ENCODE measurements at regions not wholly inside any gene's neighbourhood (a gene's known extent, or its start where the extent isn't known, plus 50 kb on each side); places are given as distances from the start of the nearest gene placed in this dataset.
"Not testable (repeated sequence)": the region's sequence is repeated elsewhere in the genome, so short reads cannot be mapped to it uniquely, and the experiment has no call there.

GRCh38 chr10:23493711-23494110 lies 54.8 kb downstream of the OTUD1 start:
- DNase-seq = no peak

- DNase-seq = no peak
These were observed 57.9 kb downstream of the OTUD1 start for GRCh38 chr10:23496727-23497126.

- no peak for DNase-seq
These were observed 60.7 kb downstream of the OTUD1 start for GRCh38 chr10:23499372-23500132.

- DNase-seq = no peak
These were observed 67.1 kb downstream of the OTUD1 start for GRCh38 chr10:23505797-23506465.

GRCh38 chr10:23512355-23513058 lies 73.6 kb downstream of the OTUD1 start:
- DNase-seq = no peak

GRCh38 chr10:23513621-23514020 lies 74.7 kb downstream of the OTUD1 start:
- DNase-seq = not testable (repeated sequence)

- DNase-seq = no peak
These were observed 75.4 kb downstream of the OTUD1 start for GRCh38 chr10:23514321-23514720.

GRCh38 chr10:23516530-23516929 lies 77.7 kb downstream of the OTUD1 start:
- no peak for DNase-seq

- DNase-seq = no peak
These were observed 78.3 kb downstream of the OTUD1 start for GRCh38 chr10:23517155-23517554.

- DNase-seq = no peak
These were observed 82.9 kb downstream of the OTUD1 start for GRCh38 chr10:23521735-23522134.

- DNase-seq = no peak
These were observed 83.5 kb downstream of the OTUD1 start for GRCh38 chr10:23522345-23522744.

GRCh38 chr10:23523251-23523650 lies 84.4 kb downstream of the OTUD1 start:
- no peak for DNase-seq

- DNase-seq = no peak
These were observed 86.5 kb downstream of the OTUD1 start for GRCh38 chr10:23525406-23525805.

- no peak for DNase-seq
These were observed 89.5 kb downstream of the OTUD1 start for GRCh38 chr10:23528419-23528818.

GRCh38 chr10:23529625-23530024 lies 90.8 kb downstream of the OTUD1 start:
- DNase-seq = no peak

GRCh38 chr10:23530079-23530478 lies 91.2 kb downstream of the OTUD1 start:
- no peak for DNase-seq

- no peak for DNase-seq
These were observed 94.3 kb downstream of the OTUD1 start for GRCh38 chr10:23533212-23533611.

- DNase-seq = no peak
These were observed 95.5 kb downstream of the OTUD1 start for GRCh38 chr10:23534326-23534725.

GRCh38 chr10:23534761-23535160 lies 95.9 kb downstream of the OTUD1 start:
- DNase-seq = no peak

- no peak for DNase-seq
These were observed 96.5 kb downstream of the OTUD1 start for GRCh38 chr10:23535381-23535780.

GRCh38 chr10:23538968-23539367 lies 100.1 kb downstream of the OTUD1 start:
- DNase-seq = no peak

- no peak for DNase-seq
These were observed 101.6 kb downstream of the OTUD1 start for GRCh38 chr10:23540401-23541030.

GRCh38 chr10:23543691-23544380 lies 105.0 kb downstream of the OTUD1 start:
- DNase-seq = no peak
